BJ (cell line): ENCODE measurements at regions not wholly inside any gene's neighbourhood (a gene's known extent, or its start where the extent isn't known, plus 50 kb on each side); places are given as distances from the start of the nearest gene placed in this dataset.

ENCODE experiments used
- CTCF ChIA-PET: fragments of 350-600 bp; formaldehyde crosslinking; extraction: SDS; loops from one replicate; lab custom pipeline; 2021; ENCODE audit warnings: antibody characterized with exemption, inconsistent platforms; lab: Yijun Ruan, JAX
- POLR2A ChIA-PET: fragments of 300-600 bp; sonication (Branson Sonifier 250); formaldehyde crosslinking; extraction: SDS; loops from one replicate; lab custom pipeline; 2021; ENCODE audit warnings: antibody characterized with exemption; lab: Charles Lee
- DNase-seq: peaks from one replicate; pipeline ENCODE4 v3.0.0-alpha.2; 2011; ENCODE audit warnings: low read depth
- H3K27me3 ChIP-seq: 2 replicates; pipeline ENCODE4 v1.6.0; 2011; ENCODE audit warnings: low read length; ENCODE audit not compliant: control insufficient read depth, insufficient read depth
- H3K36me3 ChIP-seq: 2 replicates; pipeline ENCODE4 v1.5.1; 2011; ENCODE audit warnings: low read length; ENCODE audit not compliant: control insufficient read depth, insufficient read depth
- H3K4me3 ChIP-seq: 2 replicates; pipeline ENCODE4 v1.5.1; 2011; ENCODE audit warnings: low read depth, mild to moderate bottlenecking, control low read depth, low read length
- CTCF ChIP-seq: IDR thresholded peaks from 2 replicates; pipeline ENCODE4 v1.5.1; 2011; ENCODE audit warnings: low read depth, mild to moderate bottlenecking, control low read depth, inconsistent platforms, low read length, moderate library complexity; ENCODE audit not compliant: insufficient read depth

- Histone ChIP-seq H3K36me3 (no peaks in the 10 kb centered on the region), H3K27me3 (no peaks in the 10 kb centered on the region), H3K4me3 (no peak overlapping the region)
- no peak for DNase-seq
- TF ChIP-seq CTCF, result no peak
- POLR2A ChIA-PET, result no interaction called here
- CTCF ChIA-PET, result no interaction called here
Measured at GRCh38 chr13:58852076-58852475, 1220.5 kb downstream of the PCDH17 start.

- DNase-seq, result peak; percentile 27
- H3K36me3 ChIP-seq, result no peaks in the 10 kb centered on the region
- no peak overlapping the region for H3K4me3 ChIP-seq
- CTCF ChIA-PET, result no interaction called here
- TF ChIP-seq CTCF, result no peak
- H3K27me3 ChIP-seq, result no peaks in the 10 kb centered on the region
- POLR2A ChIA-PET, result no interaction called here
Measured at GRCh38 chr13:58855283-58855682, 1223.7 kb downstream of the PCDH17 start.

- no peak overlapping the region for H3K4me3 ChIP-seq
- DNase-seq, result no peak
- TF ChIP-seq CTCF, result no peak
- no peaks in the 10 kb centered on the region for H3K36me3 ChIP-seq
- ChIA-PET CTCF (no interaction called here), POLR2A (no interaction called here)
- H3K27me3 ChIP-seq, result no peaks in the 10 kb centered on the region
Measured at GRCh38 chr13:58858870-58859371, 1227.4 kb downstream of the PCDH17 start.

GRCh38 chr13:58865286-58865685, 1233.7 kb downstream of the PCDH17 start:
- no peaks in the 10 kb centered on the region for H3K27me3 ChIP-seq
- no peak for DNase-seq
- POLR2A ChIA-PET, result no interaction called here
- H3K4me3 ChIP-seq, result no peak overlapping the region
- no peak for TF ChIP-seq CTCF
- CTCF ChIA-PET, result no interaction called here
- H3K36me3 ChIP-seq, result no peaks in the 10 kb centered on the region

GRCh38 chr13:58869566-58869965, 1238.0 kb downstream of the PCDH17 start:
- CTCF ChIA-PET, result no interaction called here
- Histone ChIP-seq H3K4me3 (no peak overlapping the region), H3K27me3 (no peaks in the 10 kb centered on the region), H3K36me3 (no peaks in the 10 kb centered on the region)
- no peak for DNase-seq
- POLR2A ChIA-PET, result no interaction called here
- no peak for TF ChIP-seq CTCF
